GM18511 (cell line): ENCODE measurements at regions not wholly inside any gene's neighbourhood (a gene's known extent, or its start where the extent isn't known, plus 50 kb on each side); places are given as distances from the start of the nearest gene placed in this dataset.
"Not testable (repeated sequence)": the region's sequence is repeated elsewhere in the genome, so short reads cannot be mapped to it uniquely, and the experiment has no call there.

Source experiments
- ATAC-seq: cut with Tn5 transposase; IDR thresholded peaks from one replicate; pipeline ENCODE4 v1.9.1; 2021; ENCODE audit warnings: mild to moderate bottlenecking, moderate library complexity; ENCODE audit not compliant: unreplicated experiment

- ATAC-seq: no peak
Measured at GRCh38 chr5:87787625-87788256, 375.0 kb upstream of the CCNH start.

GRCh38 chr5:87787086-87787485 lies 374.4 kb upstream of the CCNH start:
- no peak for ATAC-seq

- no peak for ATAC-seq
Measured at GRCh38 chr5:87786471-87786870, 373.7 kb upstream of the CCNH start.

DNA sequence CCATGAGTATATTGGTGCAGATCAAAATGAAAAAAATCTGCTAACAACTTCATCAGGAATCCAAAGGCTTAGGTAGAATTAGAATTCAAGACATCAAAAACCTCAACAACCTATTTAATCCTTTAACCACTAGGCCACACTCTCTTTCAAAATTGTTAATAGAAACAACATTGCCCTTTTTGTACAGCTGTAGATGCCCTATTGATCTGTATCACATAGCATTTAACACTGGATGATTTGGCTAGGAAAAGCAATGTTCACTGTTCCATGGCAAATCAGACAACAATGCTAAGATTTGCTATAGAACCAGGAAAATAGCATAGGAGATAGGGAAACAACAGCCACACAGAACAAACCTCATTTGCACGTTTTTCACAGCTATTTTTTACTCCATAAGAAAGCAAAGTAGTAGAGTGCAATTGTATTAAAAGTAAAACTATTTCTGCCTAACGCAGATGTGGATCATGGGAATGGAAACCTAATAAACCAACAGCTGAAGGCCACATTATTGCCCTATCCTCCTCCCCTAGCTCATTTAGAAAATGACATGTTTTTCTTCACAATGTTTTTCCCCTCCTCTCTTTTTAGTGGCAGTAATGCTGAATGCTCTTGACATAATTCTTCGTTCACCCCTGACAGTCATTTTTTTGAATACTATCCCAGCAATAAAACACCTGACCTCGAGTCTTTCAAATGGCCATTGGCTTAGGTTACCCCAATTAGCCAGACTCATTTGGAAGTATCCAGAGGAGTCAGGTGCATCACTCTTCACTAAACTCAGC lies 373.0 kb upstream of the CCNH start:
- no peak for ATAC-seq

DNA sequence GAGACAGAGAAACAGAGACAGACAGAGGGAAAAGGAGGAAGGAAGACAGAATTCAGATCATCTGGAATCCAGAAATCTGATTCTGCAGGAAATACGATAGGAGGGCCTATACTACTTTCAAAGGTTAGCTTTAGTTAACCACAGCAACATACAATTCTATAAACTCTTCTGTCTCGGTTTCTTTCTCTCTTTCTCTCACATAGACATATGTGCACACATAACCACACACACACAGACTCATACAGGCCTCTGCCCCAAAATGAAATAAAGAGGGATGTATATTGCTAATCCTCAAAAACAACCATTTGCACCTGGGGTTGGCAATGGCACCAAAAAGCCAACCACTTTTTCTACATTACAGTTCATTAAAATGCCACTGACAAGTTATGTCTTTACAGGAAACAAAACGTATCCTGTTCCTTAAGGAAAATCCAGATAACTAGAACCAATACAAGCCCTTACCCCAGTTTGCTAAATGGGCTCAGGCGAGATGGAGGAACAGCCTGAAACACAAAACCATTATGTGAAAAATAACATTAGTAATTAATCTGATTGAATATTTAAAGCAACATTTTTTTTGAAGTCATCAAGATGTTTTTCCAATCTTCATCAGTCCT lies 372.3 kb upstream of the CCNH start:
- no peak for ATAC-seq

GRCh38 chr5:87784311-87784710 lies 371.6 kb upstream of the CCNH start:
- ATAC-seq: no peak

- no peak for ATAC-seq
Measured at GRCh38 chr5:87782916-87783315, 370.2 kb upstream of the CCNH start.

DNA sequence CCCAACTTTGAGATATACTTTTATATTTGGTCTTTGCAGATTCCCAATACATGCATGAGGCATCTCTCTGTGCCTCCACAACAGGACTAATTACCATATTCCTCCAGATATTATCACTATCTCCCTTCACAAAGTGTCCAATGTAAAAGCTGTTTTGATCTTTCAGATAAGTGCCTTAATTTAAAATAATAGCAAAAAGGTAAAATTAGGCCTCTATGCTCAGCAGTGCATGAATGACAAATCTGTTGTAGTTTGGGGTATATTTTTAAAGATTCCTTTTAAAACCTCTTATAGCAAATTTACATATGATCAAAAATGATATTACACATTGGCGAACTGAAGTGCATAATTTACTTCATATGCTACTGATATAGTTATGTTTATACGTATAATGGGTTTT lies 369.2 kb upstream of the CCNH start:
- no peak for ATAC-seq

GRCh38 chr5:87780831-87781760 lies 368.4 kb upstream of the CCNH start:
- peak; percentile 100 for ATAC-seq

- ATAC-seq: no peak
Measured at GRCh38 chr5:87778876-87779275, 366.1 kb upstream of the CCNH start.

DNA sequence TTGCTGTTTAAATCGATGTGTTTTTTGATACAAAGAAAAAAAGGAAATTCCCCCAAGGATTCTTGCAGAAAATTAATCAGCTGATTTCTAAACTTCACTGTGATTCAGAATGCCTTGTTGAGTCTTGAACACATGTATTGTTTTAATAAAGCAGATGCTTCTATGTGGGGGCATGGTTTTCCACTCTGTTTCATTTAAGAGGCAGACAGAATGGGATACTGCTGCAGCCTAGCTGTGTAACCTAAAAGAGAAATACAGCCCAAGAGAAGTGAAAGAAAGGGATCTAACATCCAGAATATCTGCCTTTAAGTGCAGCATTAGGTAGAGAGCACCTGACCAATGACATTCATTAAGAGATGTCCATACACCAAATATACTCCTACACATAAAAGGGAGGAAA lies 365.1 kb upstream of the CCNH start:
- no peak for ATAC-seq

GRCh38 chr5:87776785-87777184 lies 364.1 kb upstream of the CCNH start:
- no peak for ATAC-seq

GRCh38 chr5:87776302-87776701 lies 363.6 kb upstream of the CCNH start:
- not testable (repeated sequence) for ATAC-seq

- ATAC-seq: no peak
Measured at GRCh38 chr5:87775228-87775627, 362.5 kb upstream of the CCNH start.

DNA sequence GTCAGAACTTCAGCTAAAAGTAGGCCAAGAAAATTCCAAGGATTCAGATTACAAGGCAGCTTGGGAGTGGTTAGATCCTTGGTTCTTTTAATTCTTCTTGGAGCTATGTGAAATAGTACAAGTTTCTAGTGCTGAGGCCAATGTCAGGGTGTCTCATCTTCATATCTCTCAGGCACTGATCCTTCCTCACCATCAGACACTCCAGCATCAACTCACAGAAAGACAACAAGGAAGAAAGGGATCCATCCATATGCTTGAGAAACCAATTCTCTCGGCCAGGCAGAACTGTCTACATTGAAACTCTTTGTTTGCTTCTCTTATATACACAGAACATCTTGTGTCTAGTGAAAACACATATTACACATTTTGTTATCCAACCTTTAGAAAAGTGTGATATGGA lies 362.1 kb upstream of the CCNH start:
- ATAC-seq: no peak

GRCh38 chr5:87770601-87771121 lies 357.9 kb upstream of the CCNH start:
- ATAC-seq: no peak

GRCh38 chr5:87770016-87770570 lies 357.4 kb upstream of the CCNH start:
- ATAC-seq: no peak

GRCh38 chr5:87769157-87769556 lies 356.4 kb upstream of the CCNH start:
- ATAC-seq: no peak

- ATAC-seq: no peak
Measured at GRCh38 chr5:87768190-87768589, 355.5 kb upstream of the CCNH start.

- ATAC-seq: no peak
Measured at GRCh38 chr5:87765009-87765408, 352.3 kb upstream of the CCNH start.

- no peak for ATAC-seq
Measured at GRCh38 chr5:87762631-87763030, 349.9 kb upstream of the CCNH start.
